ENCODE measurements at regions not wholly inside any gene's neighbourhood (a gene's known extent, or its start where the extent isn't known, plus 50 kb on each side); places are given as distances from the start of the nearest gene placed in this dataset.

GRCh38 chr15:25619761-25620160 is 180.9 kb upstream of the UBE3A start:
- TF ChIP-seq POLR2A (IDR thresholded peaks at IDR 0.05), result no peak
- no peak for TF ChIP-seq CTCF (IDR thresholded peaks at IDR 0.05)

Measured in thyroid gland (tissue), 4 donors.